HG02981 (cell line): ENCODE measurements at regions not wholly inside any gene's neighbourhood (a gene's known extent, or its start where the extent isn't known, plus 50 kb on each side); places are given as distances from the start of the nearest gene placed in this dataset.
"Not testable (repeated sequence)": the region's sequence is repeated elsewhere in the genome, so short reads cannot be mapped to it uniquely, and the experiment has no call there.

Experiments used
- ATAC-seq: cut with Tn5 transposase; IDR thresholded peaks from one replicate; pipeline ENCODE4 v1.9.1; 2021; ENCODE audit warnings: mild to moderate bottlenecking, moderate library complexity; ENCODE audit not compliant: unreplicated experiment

DNA sequence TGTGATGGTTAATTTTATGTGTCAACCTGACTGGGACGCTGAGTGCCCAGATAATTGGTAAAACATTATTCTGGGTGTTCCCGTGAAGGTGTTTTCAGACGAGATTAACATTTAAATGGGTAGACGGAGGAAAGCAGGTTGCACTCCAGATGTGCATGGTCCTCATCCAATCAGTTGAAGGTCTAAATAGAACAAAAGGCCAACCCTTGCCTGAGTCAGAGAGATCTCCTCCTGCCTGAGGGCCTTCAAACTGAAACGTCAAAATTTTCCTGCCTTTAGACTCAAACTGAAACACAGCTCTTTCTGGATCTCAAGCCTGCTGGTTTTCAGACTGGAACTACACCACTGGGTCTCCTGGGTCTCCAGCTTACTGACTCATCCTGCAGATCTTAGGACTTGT is 73.5 kb downstream of the NPIPA8 start:
- ATAC-seq = not testable (repeated sequence)

GRCh38 chr16:18261848-18262247 is 74.7 kb downstream of the NPIPA8 start:
- not testable (repeated sequence) for ATAC-seq

DNA sequence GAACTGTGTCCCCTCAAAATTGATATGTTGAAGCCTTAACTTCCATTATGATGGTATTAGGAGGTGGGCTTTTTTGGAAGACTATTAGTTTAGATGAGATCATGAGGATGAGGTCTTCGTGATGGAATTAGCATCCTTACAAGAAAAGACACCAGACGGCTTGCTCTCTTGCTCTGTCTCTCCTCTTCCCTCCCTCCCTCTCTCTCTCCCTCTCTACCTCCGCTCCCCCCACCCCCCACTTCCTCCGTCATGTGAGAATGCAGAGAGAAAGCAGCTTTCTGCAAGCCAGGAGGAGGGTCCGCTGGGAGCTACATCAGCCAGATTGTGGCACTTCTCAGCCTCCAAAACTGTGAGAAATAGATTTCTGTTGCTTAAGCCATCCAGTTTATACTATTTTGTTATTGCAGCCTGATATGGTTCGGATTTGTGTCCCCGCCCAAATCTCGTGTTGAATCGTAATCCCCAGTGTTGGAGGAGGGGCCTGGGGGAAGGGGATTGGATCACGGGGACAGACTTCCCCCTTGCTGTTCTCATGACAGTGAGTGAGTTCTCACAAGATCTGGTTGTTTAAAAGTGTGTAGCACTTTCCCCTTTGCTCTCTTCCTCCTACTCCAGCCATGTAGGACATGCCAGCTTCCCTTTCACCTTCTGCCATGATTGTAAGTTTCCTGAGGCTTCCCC is 76.9 kb downstream of the NPIPA8 start:
- not testable (repeated sequence) for ATAC-seq

DNA sequence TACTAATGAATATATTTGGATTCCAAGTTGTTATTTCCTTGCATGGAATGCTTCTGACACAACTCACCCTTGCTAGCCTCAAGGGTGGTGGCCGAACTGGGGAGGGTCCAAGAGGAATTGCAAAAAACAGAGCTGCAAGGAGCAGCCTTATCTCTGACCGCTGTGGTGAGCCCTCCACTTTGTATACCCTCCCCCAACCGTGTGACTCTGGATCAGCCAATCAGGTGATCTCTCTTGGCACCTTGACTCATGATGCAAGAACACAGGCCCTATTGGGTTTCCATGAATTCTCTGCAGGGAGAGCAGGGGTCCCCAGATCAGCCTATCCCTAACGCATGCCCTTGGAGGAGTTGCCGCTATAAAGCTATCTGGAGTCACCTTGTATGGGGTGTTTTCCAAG is 83.6 kb downstream of the NPIPA8 start:
- ATAC-seq = not testable (repeated sequence)

- not testable (repeated sequence) for ATAC-seq
Observed at GRCh38 chr16:18230505-18230904, 106.0 kb downstream of the NPIPA8 start.

DNA sequence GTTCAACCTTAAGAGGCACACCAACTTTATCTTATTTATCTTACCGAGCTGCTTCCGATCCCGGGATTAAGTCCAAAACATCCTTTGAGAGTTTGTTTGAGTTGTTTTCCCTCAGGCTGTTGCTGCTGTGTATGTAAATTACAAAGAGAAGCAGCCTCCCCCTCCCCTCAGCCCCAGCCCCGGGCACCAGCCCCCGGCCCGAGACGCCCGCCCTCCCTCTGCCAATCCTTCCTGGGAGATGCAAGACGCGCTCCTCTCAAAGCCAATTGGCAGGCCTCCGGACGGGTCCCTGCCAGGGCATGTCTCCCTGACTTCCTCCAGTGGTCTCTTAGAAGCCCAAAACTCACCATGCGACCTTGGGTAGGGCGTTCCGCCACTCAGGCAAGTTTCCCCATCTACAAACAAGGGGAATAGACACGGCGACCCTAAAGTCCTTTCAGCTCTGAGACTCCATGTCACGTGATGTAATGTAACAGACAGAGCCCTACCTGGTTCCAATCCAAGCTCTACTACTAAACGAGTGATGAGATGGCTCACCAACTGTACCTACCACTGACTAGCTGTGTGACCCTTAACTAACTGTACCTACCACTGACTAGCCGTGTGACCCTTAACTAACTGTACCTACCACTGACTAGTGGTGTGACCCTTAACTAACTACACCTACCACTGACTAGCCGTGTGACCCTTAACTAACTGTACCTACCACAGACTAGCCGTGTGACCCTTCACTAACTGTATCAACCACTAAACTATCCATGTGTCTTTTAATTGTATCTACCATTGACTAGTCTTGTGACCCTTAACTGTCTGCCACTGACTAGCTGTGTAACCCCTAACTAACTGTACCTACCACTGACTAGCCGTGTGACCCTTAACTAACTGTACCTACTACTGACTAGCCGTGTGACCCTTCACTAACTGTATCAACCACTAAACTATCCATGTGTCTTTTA is 114.2 kb downstream of the NPIPA8 start:
- not testable (repeated sequence) for ATAC-seq

DNA sequence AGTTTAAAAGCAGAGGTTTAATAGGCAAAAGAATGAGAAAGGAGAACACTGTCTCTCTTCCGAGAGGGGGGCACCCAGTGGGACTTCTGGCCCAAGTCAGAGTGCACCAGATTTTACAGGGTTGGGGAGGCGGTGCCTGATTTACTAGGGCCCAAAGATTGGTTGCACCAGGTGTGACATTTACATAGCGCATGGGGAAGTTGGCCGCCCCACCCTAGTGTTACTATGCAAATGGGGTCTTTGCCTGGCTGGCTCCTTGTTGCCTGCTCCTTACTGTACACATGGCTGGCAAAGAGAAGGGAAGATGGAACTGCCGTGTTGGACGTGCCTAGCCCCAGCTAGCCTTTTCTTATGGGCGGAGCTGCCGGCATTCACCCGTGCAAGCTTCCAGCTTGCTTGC is 118.8 kb downstream of the NPIPA8 start:
- not testable (repeated sequence) for ATAC-seq

DNA sequence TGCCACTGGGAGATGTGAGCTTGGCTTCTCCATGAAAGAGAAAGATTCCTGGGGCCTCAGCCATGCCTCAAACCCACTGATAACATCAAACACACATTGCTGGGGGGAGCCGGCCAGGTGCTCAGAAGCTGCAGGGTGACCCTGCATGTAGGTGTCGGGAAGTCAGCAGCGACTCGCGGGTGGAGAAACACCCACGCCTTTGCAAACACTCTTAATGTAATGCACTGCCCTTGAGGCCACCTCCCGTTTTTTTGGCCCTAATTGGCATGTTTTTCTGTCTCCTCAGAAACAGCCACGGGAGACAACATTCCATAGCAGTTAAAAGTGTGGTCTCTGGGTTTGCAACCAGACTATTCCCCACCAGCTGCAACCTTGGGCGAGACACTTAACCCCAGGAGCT is 119.7 kb downstream of the NPIPA8 start:
- ATAC-seq = not testable (repeated sequence)

DNA sequence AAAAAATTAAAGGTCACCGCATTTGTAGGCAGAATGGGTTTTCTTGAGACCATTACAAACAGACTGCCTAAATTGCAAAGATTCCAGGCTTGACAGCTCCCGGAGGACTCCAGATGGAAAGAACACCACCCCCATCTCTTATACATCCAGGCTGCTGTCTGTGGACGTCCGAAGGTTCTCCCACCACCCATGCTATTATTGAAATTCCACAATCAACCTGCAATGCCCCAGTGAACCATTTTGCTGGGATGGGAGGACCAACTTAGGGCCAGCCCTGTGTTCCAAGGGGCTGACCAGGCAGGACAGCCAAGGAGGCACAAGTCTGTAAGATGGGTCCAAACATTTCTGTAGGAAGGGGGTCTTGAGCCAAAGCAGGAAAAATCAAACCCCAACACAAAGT is 122.7 kb downstream of the NPIPA8 start:
- ATAC-seq = not testable (repeated sequence)

DNA sequence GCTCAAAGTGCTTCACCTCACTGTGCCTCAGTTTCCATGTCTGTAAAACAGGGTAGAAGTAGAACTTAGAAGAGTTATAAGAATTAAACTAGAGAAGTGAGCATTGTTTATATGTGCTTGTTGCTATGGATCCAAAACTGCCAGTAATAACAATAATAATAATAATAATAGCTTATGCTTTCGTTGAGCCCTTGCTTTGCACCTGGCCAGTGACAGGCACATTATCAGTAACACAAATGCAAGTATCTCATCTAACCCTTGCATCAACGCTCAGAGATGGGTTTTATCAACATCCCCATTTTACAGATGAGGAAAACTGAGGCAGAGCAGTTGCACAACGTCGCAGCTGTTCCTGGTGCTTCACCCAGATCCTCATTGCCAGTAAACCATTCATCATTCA is 125.0 kb downstream of the NPIPA8 start:
- ATAC-seq = not testable (repeated sequence)

DNA sequence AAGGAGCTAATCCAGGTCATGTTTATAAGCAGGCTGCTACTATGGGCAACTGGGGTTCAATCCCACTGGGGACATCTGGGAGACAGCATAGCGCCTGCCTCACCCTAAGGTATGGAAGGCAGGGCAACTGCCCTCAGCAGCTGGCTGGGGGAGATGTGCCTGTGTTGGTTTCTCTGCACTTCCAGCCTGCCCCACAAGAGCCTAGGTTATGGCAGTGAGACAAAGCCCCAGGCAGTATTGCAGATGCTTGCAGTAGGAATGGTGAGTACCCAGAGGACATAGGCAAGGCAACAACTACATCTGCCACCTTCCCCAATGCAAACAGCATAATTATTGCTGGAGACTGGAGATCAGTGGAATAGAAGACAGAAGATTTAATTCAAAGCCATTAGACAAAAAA is 131.8 kb downstream of the NPIPA8 start:
- ATAC-seq = not testable (repeated sequence)

DNA sequence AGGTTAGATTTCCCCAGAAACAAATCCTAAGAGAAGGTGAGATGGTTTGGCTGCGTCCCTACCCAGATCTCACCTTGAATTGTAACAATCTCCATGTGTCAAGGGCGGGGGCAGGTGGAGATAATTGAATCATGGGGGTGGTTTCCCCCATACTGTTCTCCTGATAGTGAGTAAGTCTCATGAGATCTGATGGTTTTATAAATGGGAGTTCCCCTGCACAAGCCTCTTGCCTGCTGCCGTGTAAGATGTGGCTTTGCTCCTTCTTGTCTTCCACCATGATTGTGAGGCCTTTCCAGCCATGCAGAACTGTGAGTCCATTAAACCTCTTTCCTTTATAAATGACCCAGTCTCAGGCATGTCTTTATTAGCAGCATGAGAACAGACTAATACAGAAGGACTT is 132.2 kb downstream of the NPIPA8 start:
- ATAC-seq = not testable (repeated sequence)

- ATAC-seq = not testable (repeated sequence)
Observed at GRCh38 chr16:18201511-18201910, 135.0 kb downstream of the NPIPA8 start.

- not testable (repeated sequence) for ATAC-seq
Observed at GRCh38 chr16:18192389-18192788, 144.1 kb downstream of the NPIPA8 start.

GRCh38 chr16:18190179-18190578 is 146.4 kb downstream of the NPIPA8 start:
- ATAC-seq = not testable (repeated sequence)

GRCh38 chr16:18184755-18185154 is 151.8 kb downstream of the NPIPA8 start:
- ATAC-seq = not testable (repeated sequence)

DNA sequence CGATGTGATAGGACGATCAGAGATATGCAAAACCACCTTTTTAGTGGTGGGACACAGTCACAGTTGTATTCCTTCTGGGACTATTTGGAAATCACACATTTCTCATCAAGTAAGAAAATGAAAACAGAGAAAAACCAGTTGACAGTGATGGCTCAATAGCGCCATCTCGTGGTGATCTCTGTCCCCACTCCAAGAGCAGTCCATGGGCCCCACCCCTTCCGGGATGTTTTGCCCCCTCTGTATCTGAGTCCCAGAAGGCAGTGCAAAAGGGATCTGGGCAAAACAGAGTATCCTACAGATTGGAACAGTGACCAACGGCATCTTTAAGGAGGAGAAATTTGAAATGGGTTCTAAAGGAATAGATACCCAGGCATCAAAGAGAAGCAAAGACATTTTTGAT is 155.5 kb downstream of the NPIPA8 start:
- not testable (repeated sequence) for ATAC-seq

GRCh38 chr16:18173945-18174497 is 162.5 kb downstream of the NPIPA8 start:
- ATAC-seq = not testable (repeated sequence)

DNA sequence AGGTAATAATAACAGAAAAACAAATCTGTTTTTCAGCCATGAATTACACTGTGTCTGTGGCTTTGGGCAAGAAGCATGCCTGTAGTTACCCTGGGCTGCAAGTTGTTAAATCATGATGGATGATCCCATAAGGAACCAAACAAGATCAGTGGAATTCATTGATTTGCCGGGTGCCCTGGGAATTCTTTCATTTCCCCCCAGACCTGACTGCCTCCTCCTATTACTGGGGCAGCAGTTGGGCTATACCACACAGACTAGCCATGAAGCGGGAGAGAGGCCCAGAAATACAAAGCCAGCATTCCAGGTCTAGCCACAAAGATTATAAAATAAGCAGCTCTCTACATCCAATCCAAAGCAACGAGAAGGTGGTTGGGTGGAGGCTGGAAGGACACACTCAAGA is 174.2 kb downstream of the NPIPA8 start:
- ATAC-seq = not testable (repeated sequence)

GRCh38 chr16:18161224-18161623 is 175.3 kb downstream of the NPIPA8 start:
- not testable (repeated sequence) for ATAC-seq

DNA sequence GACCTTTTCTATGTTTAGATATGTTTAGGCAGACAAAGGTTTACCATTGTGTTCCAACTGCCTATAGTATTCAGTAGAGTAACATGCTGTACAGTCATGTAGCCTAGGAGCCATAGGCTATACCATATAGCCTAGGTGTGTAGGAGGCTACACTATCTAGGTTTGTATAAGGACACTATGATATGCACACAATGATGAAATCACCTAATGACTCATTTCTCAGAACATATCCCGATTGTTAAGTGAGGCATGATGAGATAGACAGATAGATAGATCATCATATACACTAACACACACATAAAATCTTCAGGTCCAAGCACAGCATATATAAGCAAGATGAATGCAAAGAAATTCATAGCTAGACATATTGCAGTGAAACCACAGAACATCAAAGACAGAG is 177.4 kb downstream of the NPIPA8 start:
- ATAC-seq = not testable (repeated sequence)
